Liver (tissue), 8 donors: ENCODE measurements at regions not wholly inside any gene's neighbourhood (a gene's known extent, or its start where the extent isn't known, plus 50 kb on each side); places are given as distances from the start of the nearest gene placed in this dataset.

Source experiments
- DNase-seq: peaks from one replicate; pipeline ENCODE4 v3.0.0-alpha.2; 2017; ENCODE audit warnings: low spot score
- H3K27ac ChIP-seq, 2 donors: one replicate each; pipeline ENCODE4 v1.7.0; 2013; ENCODE audit warnings: inconsistent platforms in 2 of 2, low read length in 2 of 2, control low read depth in 1 of 2, low read depth in 1 of 2, mild to moderate bottlenecking in 1 of 2
- H3K27me3 ChIP-seq, 4 donors: one replicate each; pipeline versions ENCODE4 v1.6.1 to v1.7.0; 2013; ENCODE audit warnings: low read length in 3 of 4, inconsistent platforms in 1 of 4, mild to moderate bottlenecking in 1 of 4, moderate library complexity in 1 of 4; ENCODE audit not compliant: control insufficient read depth in 4 of 4, insufficient read depth in 4 of 4
- H3K36me3 ChIP-seq, 4 donors: one replicate each; pipeline versions ENCODE4 v1.6.1 to v1.7.0; 2013; ENCODE audit warnings: low read length in 3 of 4, mild to moderate bottlenecking in 3 of 4, low read depth in 1 of 4, moderate library complexity in 1 of 4; ENCODE audit not compliant: control insufficient read depth in 4 of 4, insufficient read depth in 3 of 4
- H3K4me1 ChIP-seq, 4 donors: one replicate each; pipeline versions ENCODE4 v1.6.1 to v1.7.0; 2013; ENCODE audit warnings: low read length in 3 of 4, mild to moderate bottlenecking in 3 of 4, moderate library complexity in 1 of 4; ENCODE audit not compliant: control insufficient read depth in 4 of 4, insufficient read depth in 4 of 4
- H3K4me3 ChIP-seq, 3 donors: one replicate each; pipeline versions ENCODE4 v1.6.1 to v1.7.0; 2013; ENCODE audit warnings: low read length in 3 of 3, control low read depth in 1 of 3, low read depth in 1 of 3, mild to moderate bottlenecking in 1 of 3
- H3K9ac ChIP-seq, 2 donors: one replicate each; pipeline ENCODE4 v1.7.0; 2013; ENCODE audit warnings: low read length in 2 of 2, mild to moderate bottlenecking in 2 of 2, moderate library complexity in 2 of 2, control low read depth in 1 of 2, low read depth in 1 of 2
- H3K9me3 ChIP-seq, 4 donors: one replicate each; pipeline versions ENCODE4 v1.6.1 to v1.7.0; 2013; ENCODE audit warnings: low read length in 3 of 4; ENCODE audit not compliant: control insufficient read depth in 4 of 4
- FOXA1 ChIP-seq: IDR thresholded peaks from 2 replicates; pipeline ENCODE4 v1.6.1; 2016; ENCODE audit warnings: antibody characterized with exemption
- FOXA2 ChIP-seq: IDR thresholded peaks from 2 replicates; pipeline ENCODE4 v1.6.1; 2016; ENCODE audit warnings: antibody characterized with exemption
- GABPA ChIP-seq, 2 donors: IDR thresholded peaks in 1 of 2; conservative IDR thresholded peaks in 1 of 2; 2 replicates each; pipeline ENCODE4 v1.6.1; 2016; ENCODE audit warnings: antibody characterized with exemption in 2 of 2, mild to moderate bottlenecking in 1 of 2, moderate library complexity in 1 of 2
- HNF4A ChIP-seq, 2 donors: conservative IDR thresholded peaks; 2 replicates each; pipeline ENCODE4 v1.6.1; 2016; ENCODE audit warnings: antibody characterized with exemption in 2 of 2, mild to moderate bottlenecking in 2 of 2
- HNF4G ChIP-seq: IDR thresholded peaks from 2 replicates; pipeline ENCODE4 v1.6.1; 2016; ENCODE audit warnings: antibody characterized with exemption
- JUND ChIP-seq, 2 donors: IDR thresholded peaks; 2 replicates each; pipeline ENCODE4 v1.6.1; 2016; ENCODE audit warnings: antibody characterized with exemption in 2 of 2
- NR2F2 ChIP-seq: IDR thresholded peaks from 2 replicates; pipeline ENCODE4 v1.6.1; 2016; ENCODE audit warnings: antibody characterized with exemption
- RAD21 ChIP-seq, 2 donors: IDR thresholded peaks; 2 replicates each; pipeline ENCODE4 v1.6.1; 2016; ENCODE audit warnings: antibody characterized with exemption in 2 of 2, mild to moderate bottlenecking in 2 of 2
- RXRA ChIP-seq, 2 donors: IDR thresholded peaks; 2 replicates each; pipeline ENCODE4 v1.6.1; 2017 to 2018; ENCODE audit warnings: antibody characterized with exemption in 2 of 2, mild to moderate bottlenecking in 1 of 2
- SP1 ChIP-seq: IDR thresholded peaks from 2 replicates; pipeline ENCODE4 v1.6.1; 2018; ENCODE audit warnings: antibody characterized with exemption, mild to moderate bottlenecking
- TAF1 ChIP-seq: conservative IDR thresholded peaks from 2 replicates; pipeline ENCODE4 v1.6.1; 2016; ENCODE audit warnings: antibody characterized with exemption, mild to moderate bottlenecking
- YY1 ChIP-seq: IDR thresholded peaks from 2 replicates; pipeline ENCODE4 v1.6.1; 2016; ENCODE audit warnings: antibody characterized with exemption, mild to moderate bottlenecking
- WGBS: extraction: QIAGEN DNeasy Blood & Tissue Kit; methylation state at CpG from one replicate; pipeline ENCODE4 v1.1.7; 2013; 5-methylcytosine and 5-hydroxymethylcytosine counted together
- TF ChIP-seq, protein P1 (sequence below): IDR thresholded peaks from 2 replicates; pipeline ENCODE4 v1.6.1; 2016; ENCODE audit warnings: antibody characterized with exemption, mild to moderate bottlenecking
- TF ChIP-seq, protein P2 (sequence below): fragments of 150-350 bp; IDR thresholded peaks from 2 replicates; pipeline ENCODE4 v1.5.1; 2017; ENCODE audit warnings: improper control_type of control experiment, low read depth, low read length; ENCODE audit not compliant: missing input control
- TF ChIP-seq, protein P3 (sequence below): IDR thresholded peaks from 2 replicates; pipeline ENCODE4 v1.6.1; 2016; ENCODE audit warnings: antibody characterized with exemption
- TF ChIP-seq, protein P4 (sequence below): IDR thresholded peaks from 2 replicates; pipeline ENCODE4 v1.6.1; 2016; ENCODE audit warnings: antibody characterized with exemption
- donor health status: healthy.
- donor health status: healthy.
- donor health status: healthy.
- donor health status: healthy.
- donor health status: healthy.

DNA sequence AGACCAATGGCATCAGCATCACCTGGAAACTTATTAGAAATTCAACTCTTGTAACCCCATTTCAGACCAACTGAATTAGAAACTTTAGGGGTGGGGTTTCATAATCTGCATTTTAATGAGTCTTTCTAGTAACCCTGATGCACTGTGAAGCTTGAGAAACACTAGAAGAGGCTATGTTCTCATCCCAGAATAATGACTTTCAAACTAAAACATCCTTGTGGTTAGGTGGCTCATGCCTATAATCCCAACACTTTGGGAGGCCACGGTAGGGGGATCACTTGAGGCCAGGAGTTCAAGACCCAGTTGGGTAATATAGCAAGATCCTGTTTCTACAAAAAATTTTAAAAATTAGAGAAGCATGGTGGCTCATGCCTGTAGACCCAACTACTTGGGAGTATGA is 402.4 kb downstream of the DLEU7 start:
- Histone ChIP-seq H3K4me3 (no peak overlapping the region), H3K27ac (no peak overlapping the region), H3K4me1 (no peaks in the 10 kb centered on the region), H3K9me3 (no peaks in the 10 kb centered on the region), H3K9ac (no peak overlapping the region), H3K27me3 (no peaks in the 10 kb centered on the region), H3K36me3 (no peaks in the 10 kb centered on the region)
- TF ChIP-seq, protein P1, sequence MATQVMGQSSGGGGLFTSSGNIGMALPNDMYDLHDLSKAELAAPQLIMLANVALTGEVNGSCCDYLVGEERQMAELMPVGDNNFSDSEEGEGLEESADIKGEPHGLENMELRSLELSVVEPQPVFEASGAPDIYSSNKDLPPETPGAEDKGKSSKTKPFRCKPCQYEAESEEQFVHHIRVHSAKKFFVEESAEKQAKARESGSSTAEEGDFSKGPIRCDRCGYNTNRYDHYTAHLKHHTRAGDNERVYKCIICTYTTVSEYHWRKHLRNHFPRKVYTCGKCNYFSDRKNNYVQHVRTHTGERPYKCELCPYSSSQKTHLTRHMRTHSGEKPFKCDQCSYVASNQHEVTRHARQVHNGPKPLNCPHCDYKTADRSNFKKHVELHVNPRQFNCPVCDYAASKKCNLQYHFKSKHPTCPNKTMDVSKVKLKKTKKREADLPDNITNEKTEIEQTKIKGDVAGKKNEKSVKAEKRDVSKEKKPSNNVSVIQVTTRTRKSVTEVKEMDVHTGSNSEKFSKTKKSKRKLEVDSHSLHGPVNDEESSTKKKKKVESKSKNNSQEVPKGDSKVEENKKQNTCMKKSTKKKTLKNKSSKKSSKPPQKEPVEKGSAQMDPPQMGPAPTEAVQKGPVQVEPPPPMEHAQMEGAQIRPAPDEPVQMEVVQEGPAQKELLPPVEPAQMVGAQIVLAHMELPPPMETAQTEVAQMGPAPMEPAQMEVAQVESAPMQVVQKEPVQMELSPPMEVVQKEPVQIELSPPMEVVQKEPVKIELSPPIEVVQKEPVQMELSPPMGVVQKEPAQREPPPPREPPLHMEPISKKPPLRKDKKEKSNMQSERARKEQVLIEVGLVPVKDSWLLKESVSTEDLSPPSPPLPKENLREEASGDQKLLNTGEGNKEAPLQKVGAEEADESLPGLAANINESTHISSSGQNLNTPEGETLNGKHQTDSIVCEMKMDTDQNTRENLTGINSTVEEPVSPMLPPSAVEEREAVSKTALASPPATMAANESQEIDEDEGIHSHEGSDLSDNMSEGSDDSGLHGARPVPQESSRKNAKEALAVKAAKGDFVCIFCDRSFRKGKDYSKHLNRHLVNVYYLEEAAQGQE: no peak
- TF ChIP-seq TAF1: no peak
- no peak for TF ChIP-seq GABPA (IDR thresholded peaks at IDR 0.05 in 1 of 2, conservative IDR thresholded peaks at IDR 0.05 in 1 of 2)
- TF ChIP-seq NR2F2: no peak
- no peak for TF ChIP-seq RAD21 (IDR thresholded peaks at IDR 0.05)
- TF ChIP-seq, protein P2, sequence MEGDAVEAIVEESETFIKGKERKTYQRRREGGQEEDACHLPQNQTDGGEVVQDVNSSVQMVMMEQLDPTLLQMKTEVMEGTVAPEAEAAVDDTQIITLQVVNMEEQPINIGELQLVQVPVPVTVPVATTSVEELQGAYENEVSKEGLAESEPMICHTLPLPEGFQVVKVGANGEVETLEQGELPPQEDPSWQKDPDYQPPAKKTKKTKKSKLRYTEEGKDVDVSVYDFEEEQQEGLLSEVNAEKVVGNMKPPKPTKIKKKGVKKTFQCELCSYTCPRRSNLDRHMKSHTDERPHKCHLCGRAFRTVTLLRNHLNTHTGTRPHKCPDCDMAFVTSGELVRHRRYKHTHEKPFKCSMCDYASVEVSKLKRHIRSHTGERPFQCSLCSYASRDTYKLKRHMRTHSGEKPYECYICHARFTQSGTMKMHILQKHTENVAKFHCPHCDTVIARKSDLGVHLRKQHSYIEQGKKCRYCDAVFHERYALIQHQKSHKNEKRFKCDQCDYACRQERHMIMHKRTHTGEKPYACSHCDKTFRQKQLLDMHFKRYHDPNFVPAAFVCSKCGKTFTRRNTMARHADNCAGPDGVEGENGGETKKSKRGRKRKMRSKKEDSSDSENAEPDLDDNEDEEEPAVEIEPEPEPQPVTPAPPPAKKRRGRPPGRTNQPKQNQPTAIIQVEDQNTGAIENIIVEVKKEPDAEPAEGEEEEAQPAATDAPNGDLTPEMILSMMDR: no peak
- TF ChIP-seq HNF4A (conservative IDR thresholded peaks at IDR 0.05): no peak
- TF ChIP-seq, protein P3, sequence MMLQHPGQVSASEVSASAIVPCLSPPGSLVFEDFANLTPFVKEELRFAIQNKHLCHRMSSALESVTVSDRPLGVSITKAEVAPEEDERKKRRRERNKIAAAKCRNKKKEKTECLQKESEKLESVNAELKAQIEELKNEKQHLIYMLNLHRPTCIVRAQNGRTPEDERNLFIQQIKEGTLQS: no peak
- no peak for TF ChIP-seq HNF4G
- no peak for TF ChIP-seq FOXA1
- TF ChIP-seq, protein P4, sequence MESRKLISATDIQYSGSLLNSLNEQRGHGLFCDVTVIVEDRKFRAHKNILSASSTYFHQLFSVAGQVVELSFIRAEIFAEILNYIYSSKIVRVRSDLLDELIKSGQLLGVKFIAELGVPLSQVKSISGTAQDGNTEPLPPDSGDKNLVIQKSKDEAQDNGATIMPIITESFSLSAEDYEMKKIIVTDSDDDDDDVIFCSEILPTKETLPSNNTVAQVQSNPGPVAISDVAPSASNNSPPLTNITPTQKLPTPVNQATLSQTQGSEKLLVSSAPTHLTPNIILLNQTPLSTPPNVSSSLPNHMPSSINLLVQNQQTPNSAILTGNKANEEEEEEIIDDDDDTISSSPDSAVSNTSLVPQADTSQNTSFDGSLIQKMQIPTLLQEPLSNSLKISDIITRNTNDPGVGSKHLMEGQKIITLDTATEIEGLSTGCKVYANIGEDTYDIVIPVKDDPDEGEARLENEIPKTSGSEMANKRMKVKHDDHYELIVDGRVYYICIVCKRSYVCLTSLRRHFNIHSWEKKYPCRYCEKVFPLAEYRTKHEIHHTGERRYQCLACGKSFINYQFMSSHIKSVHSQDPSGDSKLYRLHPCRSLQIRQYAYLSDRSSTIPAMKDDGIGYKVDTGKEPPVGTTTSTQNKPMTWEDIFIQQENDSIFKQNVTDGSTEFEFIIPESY: no peak
- no peak for TF ChIP-seq SP1
- no peak for TF ChIP-seq RXRA (IDR thresholded peaks at IDR 0.05)
- TF ChIP-seq FOXA2: no peak
- TF ChIP-seq JUND (IDR thresholded peaks at IDR 0.05): no peak
- WGBS: 92% methylated on average over 1 of the region's 1 CpG
- DNase-seq: no peak

DNA sequence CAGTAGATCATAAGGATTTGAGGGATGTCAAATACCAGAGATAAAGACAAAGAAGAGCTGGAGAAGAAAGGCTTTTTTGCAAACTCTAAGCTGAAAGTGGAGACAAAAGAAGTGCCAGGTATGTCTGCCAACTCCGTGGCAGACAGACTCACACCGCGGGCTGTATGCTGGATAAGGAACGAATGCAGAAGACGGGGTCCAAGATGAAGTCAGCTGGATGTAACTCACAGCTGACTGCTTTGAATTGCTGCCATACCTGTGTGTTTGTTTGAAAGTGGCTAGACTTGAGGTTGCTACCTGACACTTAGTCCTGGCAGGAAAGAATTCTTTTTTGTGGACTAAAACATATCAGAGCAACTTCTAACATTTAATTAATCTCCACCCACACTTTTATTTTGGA is 398.8 kb downstream of the DLEU7 start:
- Histone ChIP-seq H3K4me3 (no peak overlapping the region), H3K36me3 (no peaks in the 10 kb centered on the region), H3K27ac (no peak overlapping the region), H3K4me1 (no peaks in the 10 kb centered on the region), H3K9ac (no peak overlapping the region), H3K9me3 (no peaks in the 10 kb centered on the region), H3K27me3 (no peaks in the 10 kb centered on the region)
- no peak for DNase-seq
- 79% methylated on average over 5 of the region's 5 CpGs for WGBS
- TF ChIP-seq SP1 (no peak), RXRA (IDR thresholded peaks at IDR 0.05) (no peak), GABPA (IDR thresholded peaks at IDR 0.05 in 1 of 2, conservative IDR thresholded peaks at IDR 0.05 in 1 of 2) (no peak), HNF4A (conservative IDR thresholded peaks at IDR 0.05) (no peak), YY1 (no peak), NR2F2 (no peak), HNF4G (no peak)
- TF ChIP-seq, protein P1: no peak
- TF ChIP-seq, protein P2: no peak
- TF ChIP-seq, protein P4: no peak
